ENCODE measurements at regions not wholly inside any gene's neighbourhood (a gene's known extent, or its start where the extent isn't known, plus 50 kb on each side); places are given as distances from the start of the nearest gene placed in this dataset.

- TF ChIP-seq CTCF (IDR thresholded peaks at IDR 0.05) (no peak), POLR2A (IDR thresholded peaks at IDR 0.05) (no peak), EP300 (IDR thresholded peaks at IDR 0.05) (no peak)
Measured at GRCh38 chr18:61756244-61756643, 136.6 kb downstream of the RNF152 start.

Data from ovary (tissue), 3 donors.